ENCODE measurements at regions not wholly inside any gene's neighbourhood (a gene's known extent, or its start where the extent isn't known, plus 50 kb on each side); places are given as distances from the start of the nearest gene placed in this dataset.

DNA sequence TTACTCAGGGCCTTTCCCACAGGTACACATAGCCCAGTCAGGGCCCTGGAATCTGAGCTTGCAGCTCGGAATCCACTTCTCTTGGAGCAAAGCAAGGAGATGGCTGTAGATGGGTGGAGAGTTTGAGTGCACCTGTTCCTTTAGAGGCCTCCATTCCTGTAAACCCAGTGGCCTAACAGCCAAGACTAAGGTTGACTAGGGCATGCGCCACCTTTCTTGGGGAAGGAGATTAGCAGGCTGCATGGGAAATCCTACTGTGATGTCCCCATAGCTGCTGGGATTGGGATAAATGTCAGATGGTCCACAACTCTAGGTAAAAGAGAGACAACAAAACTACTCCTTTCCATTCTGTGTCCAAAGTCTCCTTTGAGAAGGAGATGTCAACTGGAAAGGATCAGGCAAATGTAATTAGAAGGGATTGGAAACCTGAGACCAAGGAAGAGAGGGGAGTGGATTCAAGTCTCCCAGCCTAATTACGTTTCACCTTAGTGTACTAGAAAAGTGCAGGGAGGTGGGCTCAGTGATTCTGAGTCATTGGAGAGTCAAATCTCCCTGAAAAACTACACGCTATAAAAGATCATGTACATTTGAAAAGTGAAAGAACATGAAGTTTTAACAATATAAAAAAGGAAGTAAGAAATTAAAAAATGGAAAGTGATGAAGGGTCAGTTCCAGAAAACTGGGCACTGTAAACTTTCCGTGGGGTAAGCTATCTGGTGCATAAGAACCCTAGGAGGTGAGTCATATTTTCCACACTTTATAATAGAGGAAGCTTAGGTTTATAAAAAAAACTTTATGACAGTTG is 104.2 kb downstream of the SEC61B start:
- TF ChIP-seq, protein P1, sequence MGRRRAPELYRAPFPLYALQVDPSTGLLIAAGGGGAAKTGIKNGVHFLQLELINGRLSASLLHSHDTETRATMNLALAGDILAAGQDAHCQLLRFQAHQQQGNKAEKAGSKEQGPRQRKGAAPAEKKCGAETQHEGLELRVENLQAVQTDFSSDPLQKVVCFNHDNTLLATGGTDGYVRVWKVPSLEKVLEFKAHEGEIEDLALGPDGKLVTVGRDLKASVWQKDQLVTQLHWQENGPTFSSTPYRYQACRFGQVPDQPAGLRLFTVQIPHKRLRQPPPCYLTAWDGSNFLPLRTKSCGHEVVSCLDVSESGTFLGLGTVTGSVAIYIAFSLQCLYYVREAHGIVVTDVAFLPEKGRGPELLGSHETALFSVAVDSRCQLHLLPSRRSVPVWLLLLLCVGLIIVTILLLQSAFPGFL (CRISPR knock-in tag; IDR thresholded peaks at IDR 0.05; ENCODE audit: borderline replicate concordance) = no peak
- TF ChIP-seq FOXK1 (CRISPR knock-in tag; IDR thresholded peaks at IDR 0.05) (no peak), ELF4 (CRISPR knock-in tag; IDR thresholded peaks at IDR 0.05; ENCODE audit: low read depth) (no peak), SMAD3 (CRISPR knock-in tag; IDR thresholded peaks at IDR 0.05; ENCODE audit: borderline replicate concordance) (no peak), ZNF232 (CRISPR knock-in tag; IDR thresholded peaks at IDR 0.05) (no peak), MXD4 (CRISPR knock-in tag; IDR thresholded peaks at IDR 0.05; ENCODE audit: borderline replicate concordance) (no peak), TP53 (CRISPR knock-in tag; IDR thresholded peaks at IDR 0.05) (no peak)
- TF ChIP-seq, protein P2, sequence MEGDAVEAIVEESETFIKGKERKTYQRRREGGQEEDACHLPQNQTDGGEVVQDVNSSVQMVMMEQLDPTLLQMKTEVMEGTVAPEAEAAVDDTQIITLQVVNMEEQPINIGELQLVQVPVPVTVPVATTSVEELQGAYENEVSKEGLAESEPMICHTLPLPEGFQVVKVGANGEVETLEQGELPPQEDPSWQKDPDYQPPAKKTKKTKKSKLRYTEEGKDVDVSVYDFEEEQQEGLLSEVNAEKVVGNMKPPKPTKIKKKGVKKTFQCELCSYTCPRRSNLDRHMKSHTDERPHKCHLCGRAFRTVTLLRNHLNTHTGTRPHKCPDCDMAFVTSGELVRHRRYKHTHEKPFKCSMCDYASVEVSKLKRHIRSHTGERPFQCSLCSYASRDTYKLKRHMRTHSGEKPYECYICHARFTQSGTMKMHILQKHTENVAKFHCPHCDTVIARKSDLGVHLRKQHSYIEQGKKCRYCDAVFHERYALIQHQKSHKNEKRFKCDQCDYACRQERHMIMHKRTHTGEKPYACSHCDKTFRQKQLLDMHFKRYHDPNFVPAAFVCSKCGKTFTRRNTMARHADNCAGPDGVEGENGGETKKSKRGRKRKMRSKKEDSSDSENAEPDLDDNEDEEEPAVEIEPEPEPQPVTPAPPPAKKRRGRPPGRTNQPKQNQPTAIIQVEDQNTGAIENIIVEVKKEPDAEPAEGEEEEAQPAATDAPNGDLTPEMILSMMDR (IDR thresholded peaks at IDR 0.05) = no peak
- TF ChIP-seq, protein P3, sequence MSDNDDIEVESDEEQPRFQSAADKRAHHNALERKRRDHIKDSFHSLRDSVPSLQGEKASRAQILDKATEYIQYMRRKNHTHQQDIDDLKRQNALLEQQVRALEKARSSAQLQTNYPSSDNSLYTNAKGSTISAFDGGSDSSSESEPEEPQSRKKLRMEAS (CRISPR knock-in tag; IDR thresholded peaks at IDR 0.05) = no peak
- TF ChIP-seq, protein P4, sequence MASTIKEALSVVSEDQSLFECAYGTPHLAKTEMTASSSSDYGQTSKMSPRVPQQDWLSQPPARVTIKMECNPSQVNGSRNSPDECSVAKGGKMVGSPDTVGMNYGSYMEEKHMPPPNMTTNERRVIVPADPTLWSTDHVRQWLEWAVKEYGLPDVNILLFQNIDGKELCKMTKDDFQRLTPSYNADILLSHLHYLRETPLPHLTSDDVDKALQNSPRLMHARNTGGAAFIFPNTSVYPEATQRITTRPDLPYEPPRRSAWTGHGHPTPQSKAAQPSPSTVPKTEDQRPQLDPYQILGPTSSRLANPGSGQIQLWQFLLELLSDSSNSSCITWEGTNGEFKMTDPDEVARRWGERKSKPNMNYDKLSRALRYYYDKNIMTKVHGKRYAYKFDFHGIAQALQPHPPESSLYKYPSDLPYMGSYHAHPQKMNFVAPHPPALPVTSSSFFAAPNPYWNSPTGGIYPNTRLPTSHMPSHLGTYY (CRISPR knock-in tag; IDR thresholded peaks at IDR 0.05) = no peak

Measured in WTC11 (cell line).